Fibroblast of villous mesenchyme (primary cell): ENCODE measurements at regions not wholly inside any gene's neighbourhood (a gene's known extent, or its start where the extent isn't known, plus 50 kb on each side); places are given as distances from the start of the nearest gene placed in this dataset.

ENCODE experiments used
- DNase-seq: peaks from one replicate; pipeline ENCODE4 v3.0.0-alpha.2; 2010; ENCODE audit warnings: low read depth
- H3K4me3 ChIP-seq: 2 replicates; pipeline ENCODE4 v1.5.1; 2011; ENCODE audit warnings: low read depth, mild to moderate bottlenecking, low read length
- TF ChIP-seq, protein P1 (sequence below): IDR thresholded peaks from 2 replicates; pipeline ENCODE4 v1.5.1; 2012; ENCODE audit warnings: low read depth, mild to moderate bottlenecking, low read length; ENCODE audit not compliant: insufficient read depth

DNA sequence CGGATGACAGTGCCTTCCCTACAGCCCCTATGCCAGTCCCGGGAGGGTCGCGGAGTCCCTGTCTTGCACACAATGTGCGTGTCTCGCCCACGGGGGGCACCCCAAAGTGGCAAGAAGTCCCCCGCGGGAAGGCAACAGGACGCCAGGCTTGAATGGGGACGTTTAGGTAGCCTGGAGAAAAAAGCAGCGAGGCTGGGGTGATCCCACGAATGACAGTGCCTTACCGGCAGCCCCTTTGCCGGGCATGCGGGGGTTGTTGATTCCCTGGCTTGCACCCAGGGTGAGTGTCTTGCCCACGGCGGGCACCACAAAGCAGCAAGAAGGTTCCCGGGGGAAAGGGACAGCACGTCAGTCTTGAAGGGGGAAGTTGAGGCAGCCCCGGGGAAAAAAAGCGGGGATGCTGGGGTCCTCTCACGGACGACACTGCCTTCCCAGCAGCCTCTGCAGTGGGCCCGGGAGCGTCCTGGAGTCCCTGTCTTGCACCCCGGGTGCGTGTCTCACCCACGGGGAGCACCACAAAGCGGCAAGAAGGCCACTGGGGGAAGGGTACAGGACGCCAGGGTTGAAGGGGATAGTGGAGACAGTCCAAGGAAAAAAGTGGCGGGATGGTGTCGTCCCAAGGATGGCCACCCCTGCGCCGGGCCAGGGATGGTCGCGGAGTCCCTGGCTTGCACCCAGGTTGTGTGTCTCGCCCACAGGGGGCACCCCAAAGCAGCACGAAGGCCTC lies 156.8 kb upstream of the ALG10B start:
- TF ChIP-seq, protein P1, sequence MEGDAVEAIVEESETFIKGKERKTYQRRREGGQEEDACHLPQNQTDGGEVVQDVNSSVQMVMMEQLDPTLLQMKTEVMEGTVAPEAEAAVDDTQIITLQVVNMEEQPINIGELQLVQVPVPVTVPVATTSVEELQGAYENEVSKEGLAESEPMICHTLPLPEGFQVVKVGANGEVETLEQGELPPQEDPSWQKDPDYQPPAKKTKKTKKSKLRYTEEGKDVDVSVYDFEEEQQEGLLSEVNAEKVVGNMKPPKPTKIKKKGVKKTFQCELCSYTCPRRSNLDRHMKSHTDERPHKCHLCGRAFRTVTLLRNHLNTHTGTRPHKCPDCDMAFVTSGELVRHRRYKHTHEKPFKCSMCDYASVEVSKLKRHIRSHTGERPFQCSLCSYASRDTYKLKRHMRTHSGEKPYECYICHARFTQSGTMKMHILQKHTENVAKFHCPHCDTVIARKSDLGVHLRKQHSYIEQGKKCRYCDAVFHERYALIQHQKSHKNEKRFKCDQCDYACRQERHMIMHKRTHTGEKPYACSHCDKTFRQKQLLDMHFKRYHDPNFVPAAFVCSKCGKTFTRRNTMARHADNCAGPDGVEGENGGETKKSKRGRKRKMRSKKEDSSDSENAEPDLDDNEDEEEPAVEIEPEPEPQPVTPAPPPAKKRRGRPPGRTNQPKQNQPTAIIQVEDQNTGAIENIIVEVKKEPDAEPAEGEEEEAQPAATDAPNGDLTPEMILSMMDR, result no peak
- DNase-seq, result no peak
- H3K4me3 ChIP-seq, result no peak overlapping the region

DNA sequence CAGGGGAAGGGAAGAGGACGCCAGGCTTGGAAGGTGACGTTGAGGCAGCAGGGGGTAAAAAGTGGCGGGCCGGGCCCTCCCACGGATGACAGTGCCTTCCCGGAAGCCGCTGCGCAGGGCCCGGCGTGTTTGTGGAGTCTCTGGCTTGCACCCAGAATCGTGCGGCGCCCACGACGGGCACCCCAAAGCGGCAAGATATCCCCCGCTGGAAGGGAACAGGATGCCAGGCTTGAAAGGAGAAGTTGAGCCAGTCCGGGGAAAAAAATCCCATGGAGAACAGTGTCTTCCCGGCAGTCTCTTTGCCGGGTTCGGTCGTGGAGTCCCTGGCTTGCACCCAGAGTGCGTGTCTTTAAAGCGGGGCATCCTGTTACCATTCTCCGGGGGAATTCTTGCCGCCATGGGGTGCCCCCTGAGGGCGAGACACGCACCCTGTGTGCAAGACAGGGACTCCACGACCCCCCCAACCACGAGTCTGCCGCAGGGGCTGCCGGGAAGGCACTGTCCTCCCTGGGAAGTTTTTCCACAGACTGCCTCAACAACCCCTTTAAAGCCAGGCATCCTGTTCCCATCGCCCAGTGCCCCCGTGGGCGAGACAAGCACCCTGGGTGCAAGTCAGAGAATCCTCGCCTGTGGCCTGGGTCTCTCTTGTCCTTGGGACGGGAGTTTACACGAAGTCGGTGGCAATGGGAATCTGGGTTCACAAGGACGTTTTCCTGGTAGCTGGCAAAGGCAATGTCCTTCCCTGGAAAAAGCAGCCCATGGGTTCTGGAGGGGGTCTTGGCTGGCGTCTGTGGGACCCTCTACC lies 156.1 kb upstream of the ALG10B start:
- TF ChIP-seq, protein P1, result no peak

DNA sequence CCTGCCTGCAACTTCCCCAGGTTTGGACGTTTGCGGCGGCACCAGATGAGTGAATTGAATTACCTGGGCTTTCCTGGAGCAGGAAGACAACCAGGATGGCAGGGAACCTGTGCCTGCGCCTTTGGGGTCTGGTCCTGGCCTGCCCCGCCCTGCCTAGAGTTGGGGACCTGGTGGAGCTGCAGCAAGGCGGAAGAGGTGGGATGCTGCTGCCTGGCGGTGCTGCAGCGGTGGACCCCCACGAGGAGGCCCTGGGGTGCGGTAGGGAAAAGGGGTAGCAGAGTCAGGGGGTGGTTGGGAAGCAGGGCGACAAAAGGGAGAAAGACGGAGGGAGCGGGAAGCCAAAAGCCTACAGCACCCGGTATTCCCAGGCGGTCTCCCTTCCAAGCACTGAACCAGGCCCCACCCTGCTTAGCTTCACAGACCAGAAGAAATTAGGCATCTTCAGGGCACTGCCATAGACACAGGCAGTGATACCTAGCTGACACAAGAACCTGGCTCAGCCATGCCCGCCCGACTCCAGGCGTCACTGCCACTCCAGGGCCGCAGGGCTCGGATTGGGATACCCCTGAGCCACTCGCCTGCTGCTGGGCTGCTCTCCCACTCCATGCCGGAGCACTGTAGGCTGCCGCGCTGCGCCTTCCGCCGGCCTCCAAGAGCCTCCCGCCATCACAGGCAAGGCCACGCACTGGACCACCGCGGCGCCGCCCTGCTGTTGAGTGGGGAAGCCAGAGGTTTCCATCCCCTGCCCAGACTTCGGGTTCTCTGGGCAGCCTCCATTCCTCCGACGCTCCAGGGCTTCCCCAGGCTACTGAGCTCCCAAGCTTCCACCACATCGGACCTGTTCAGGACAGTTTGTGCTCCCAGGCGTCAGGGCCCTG lies 155.2 kb upstream of the ALG10B start:
- H3K4me3 ChIP-seq, result no peak overlapping the region
- DNase-seq, result no peak
- TF ChIP-seq, protein P1, result no peak

More for the DNA sequence above, 156.1 kb upstream of the ALG10B start:
- H3K4me3 ChIP-seq, result no peak overlapping the region
- no peak for DNase-seq

DNA sequence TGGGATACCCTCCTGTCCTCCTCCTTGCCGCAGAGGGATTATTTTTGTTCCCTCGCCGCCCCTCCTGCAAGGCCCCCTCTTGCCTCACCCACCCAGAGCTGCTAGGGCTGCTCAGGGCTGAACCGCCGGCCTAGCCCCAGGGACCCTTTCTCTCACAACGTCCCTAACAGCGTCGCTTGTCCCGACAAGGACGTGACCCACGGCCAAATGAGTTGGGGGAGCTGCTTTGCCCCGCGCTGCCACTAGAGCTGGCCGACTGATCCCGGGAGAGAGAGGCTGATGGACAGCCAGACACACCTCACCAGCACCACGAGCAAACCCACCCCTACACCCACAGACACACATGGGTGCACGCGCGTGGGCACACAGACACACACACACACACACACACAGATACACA lies 154.6 kb upstream of the ALG10B start:
- no peak for DNase-seq
- TF ChIP-seq, protein P1, result no peak
- no peak overlapping the region for H3K4me3 ChIP-seq

DNA sequence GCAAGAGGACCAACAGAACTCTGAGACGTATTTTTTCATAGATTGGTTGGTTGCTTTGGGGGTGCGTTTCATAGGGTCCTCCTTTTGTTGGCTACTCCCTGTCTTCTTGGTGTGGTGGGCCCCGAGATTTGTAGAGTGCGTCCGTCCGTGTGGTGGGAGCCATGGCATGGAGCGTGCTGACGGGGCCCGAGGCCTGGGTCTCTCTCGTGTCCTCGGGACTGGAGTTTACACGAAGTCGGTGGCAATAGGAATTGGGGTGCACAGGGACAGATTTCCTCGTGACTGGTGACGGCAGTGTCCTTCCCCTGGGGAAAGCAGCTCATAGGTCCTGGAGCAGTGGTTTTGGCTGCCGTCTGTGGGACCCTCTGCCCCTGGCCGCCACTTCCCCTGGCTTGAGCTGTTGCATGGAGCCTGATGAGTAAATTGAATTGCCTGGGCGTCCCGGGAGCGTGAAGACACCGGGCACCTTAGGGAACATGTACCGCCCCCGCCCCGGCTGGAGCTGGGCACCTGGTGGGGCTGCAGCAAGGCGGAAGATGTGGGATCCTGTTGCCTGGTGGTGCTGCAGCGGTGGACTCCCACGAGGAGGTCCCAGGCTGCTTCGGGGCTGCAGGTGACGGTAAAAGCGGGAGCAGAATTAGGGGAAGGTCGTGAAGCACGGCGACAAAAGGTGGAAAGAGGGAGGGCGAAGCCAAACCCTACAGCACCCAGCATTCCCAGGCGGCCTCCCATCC lies 153.7 kb upstream of the ALG10B start:
- DNase-seq, result no peak
- TF ChIP-seq, protein P1, result no peak
- H3K4me3 ChIP-seq, result no peak overlapping the region

DNA sequence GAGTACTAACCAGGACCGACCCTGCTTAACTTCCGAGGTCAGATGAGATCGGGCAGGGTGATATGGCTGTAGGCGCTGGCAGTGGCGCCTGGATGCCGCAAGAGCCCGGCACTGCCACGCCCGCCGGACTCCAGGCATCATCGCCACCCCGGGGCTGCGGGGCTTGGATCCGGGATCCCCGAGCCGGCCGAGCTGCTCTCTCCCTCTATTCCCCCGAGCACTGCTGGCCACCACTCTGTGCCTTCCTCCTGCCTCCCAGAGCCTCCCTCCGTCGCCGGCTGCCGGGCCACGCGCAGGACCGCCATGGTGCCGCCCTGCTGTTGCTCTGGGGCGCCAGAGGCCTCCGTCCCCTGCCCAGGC lies 153.2 kb upstream of the ALG10B start:
- TF ChIP-seq, protein P1, result no peak
- no peak for DNase-seq
- no peak overlapping the region for H3K4me3 ChIP-seq
